Keratinocyte (primary cell): ENCODE measurements at regions not wholly inside any gene's neighbourhood (a gene's known extent, or its start where the extent isn't known, plus 50 kb on each side); places are given as distances from the start of the nearest gene placed in this dataset.

ENCODE experiments used
- DNase-seq: peaks from one replicate; pipeline ENCODE4 v3.0.0-alpha.2; 2011; ENCODE audit warnings: low read depth, missing footprints, low spot score
- FAIRE-seq: peaks from 2 replicates; lab custom pipeline; 2011; peaks lifted over from hg19 to GRCh38; lab: Jason Lieb, UNC
- H2AFZ ChIP-seq: 2 replicates; pipeline ENCODE4 v1.6.0; 2012; ENCODE audit warnings: low read length, control low read depth, inconsistent platforms; ENCODE audit not compliant: control insufficient read depth
- H3K27ac ChIP-seq: 2 replicates; pipeline ENCODE4 v1.5.1; 2011; ENCODE audit warnings: low read length; ENCODE audit not compliant: control insufficient read depth, insufficient read depth
- H3K27me3 ChIP-seq: 3 replicates; pipeline ENCODE4 v1.6.0; 2011; ENCODE audit warnings: low read length; ENCODE audit not compliant: control insufficient read depth, insufficient read depth; ENCODE audit errors: extremely low read depth
- H3K36me3 ChIP-seq, 2 experiments: 2 replicates in 1 of 2; 3 replicates in 1 of 2; pipeline ENCODE4 v1.5.1; 2011; ENCODE audit warnings: low read length in 2 of 2, mild to moderate bottlenecking in 1 of 2; ENCODE audit not compliant: control insufficient read depth in 2 of 2, insufficient read depth in 2 of 2; ENCODE audit errors: extremely low read depth in 1 of 2
- H3K4me1 ChIP-seq: 3 replicates; pipeline ENCODE4 v1.5.1; 2011; ENCODE audit warnings: low read length; ENCODE audit not compliant: control insufficient read depth, insufficient read depth; ENCODE audit errors: extremely low read depth
- H3K4me2 ChIP-seq: 3 replicates; pipeline ENCODE4 v1.6.0; 2011; ENCODE audit warnings: low read depth, low read length; ENCODE audit not compliant: control insufficient read depth, insufficient read depth; ENCODE audit errors: extremely low read depth
- H3K4me3 ChIP-seq, 3 experiments: fragments of 200-600 bp in 1 of 3; sonication (generic) in 1 of 3; 2 replicates in 2 of 3; 3 replicates in 1 of 3; pipeline ENCODE4 v1.5.1; 2011 to 2016; ENCODE audit warnings: low read length in 3 of 3, mild to moderate bottlenecking in 3 of 3, control low read depth in 2 of 3, inconsistent platforms in 1 of 3, low read depth in 1 of 3, mixed read lengths in 1 of 3, mixed run types in 1 of 3, moderate library complexity in 1 of 3; ENCODE audit not compliant: control insufficient read depth in 2 of 3, insufficient read depth in 2 of 3; ENCODE audit errors: extremely low read depth in 1 of 3
- H3K79me2 ChIP-seq: 2 replicates; pipeline ENCODE4 v1.6.0; 2012; ENCODE audit warnings: low read length; ENCODE audit not compliant: control insufficient read depth, insufficient read depth
- H3K9ac ChIP-seq: 3 replicates; pipeline ENCODE4 v1.6.0; 2011; ENCODE audit warnings: low read length; ENCODE audit not compliant: control insufficient read depth, insufficient read depth; ENCODE audit errors: extremely low read depth
- H3K9me1 ChIP-seq: 3 replicates; pipeline ENCODE4 v1.6.0; 2011; ENCODE audit warnings: low read length; ENCODE audit not compliant: control insufficient read depth, insufficient read depth; ENCODE audit errors: extremely low read depth
- H3K9me3 ChIP-seq: 2 replicates; pipeline ENCODE4 v1.5.1; 2012; ENCODE audit warnings: low read depth, low read length; ENCODE audit not compliant: control insufficient read depth
- H4K20me1 ChIP-seq: 3 replicates; pipeline ENCODE4 v1.6.0; 2011; ENCODE audit warnings: low read length; ENCODE audit not compliant: control insufficient read depth, insufficient read depth; ENCODE audit errors: extremely low read depth
- EZH2 ChIP-seq: IDR thresholded peaks from one replicate; pipeline ENCODE4 v1.6.1; 2012; ENCODE audit warnings: inconsistent platforms, mild to moderate bottlenecking, low read length, moderate library complexity
- dilution Hi-C: fragments of 300-500 bp; cut with MboI; formaldehyde crosslinking; loops from one replicate; pipeline ENCODE4 v1.7.0; 2020; ENCODE audit warnings: low sequenced_read_pairs; ENCODE audit not compliant: extremely low pct_ligation_motif_present
- TF ChIP-seq, protein P1 (sequence below), 3 experiments: IDR thresholded peaks in 1 of 3; conservative IDR thresholded peaks in 1 of 3; optimal IDR thresholded peaks in 1 of 3; 2 replicates in 2 of 3; 3 replicates in 1 of 3; pipeline versions ENCODE3 to v1.5.1; 2011; ENCODE audit warnings: low read length in 3 of 3, mild to moderate bottlenecking in 3 of 3, moderate library complexity in 2 of 3, control low read depth in 1 of 3, inconsistent platforms in 1 of 3; ENCODE audit not compliant: insufficient read depth in 2 of 3; ENCODE audit errors: extremely low read depth in 1 of 3

DNA sequence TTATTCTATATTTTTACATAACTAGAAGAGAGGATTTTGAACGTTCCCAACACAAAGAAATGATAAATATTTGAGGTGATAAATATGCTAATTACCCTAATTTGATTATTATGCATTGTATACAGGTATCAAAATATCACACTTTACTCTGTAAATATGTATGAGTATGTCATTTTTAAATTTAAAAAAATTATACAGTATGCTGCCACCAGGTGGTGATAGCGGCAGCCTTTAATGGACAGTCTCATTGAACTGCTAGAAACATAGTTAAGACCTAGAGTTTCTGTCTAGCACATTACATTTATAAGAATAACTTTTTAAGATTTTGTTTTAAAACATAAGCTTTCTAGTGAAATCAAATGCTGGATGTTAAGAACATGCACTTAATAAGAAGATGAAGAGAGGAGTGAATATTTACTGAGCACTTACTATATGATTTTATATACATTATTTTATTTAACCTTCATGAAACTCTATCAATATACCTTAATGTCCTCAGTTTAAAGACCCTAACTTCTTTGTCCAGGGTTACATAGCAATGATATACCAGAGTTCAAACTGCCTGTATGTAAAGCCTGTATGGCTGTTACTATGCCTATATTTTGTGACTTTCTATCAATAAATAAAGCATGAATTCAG, 207.1 kb downstream of the NUF2 start:
- no peaks in the 10 kb centered on the region for H3K9me3 ChIP-seq
- no peaks in the 10 kb centered on the region for H4K20me1 ChIP-seq
- no peak for DNase-seq
- no peaks in the 10 kb centered on the region for H3K4me1 ChIP-seq
- TF ChIP-seq, protein P1, sequence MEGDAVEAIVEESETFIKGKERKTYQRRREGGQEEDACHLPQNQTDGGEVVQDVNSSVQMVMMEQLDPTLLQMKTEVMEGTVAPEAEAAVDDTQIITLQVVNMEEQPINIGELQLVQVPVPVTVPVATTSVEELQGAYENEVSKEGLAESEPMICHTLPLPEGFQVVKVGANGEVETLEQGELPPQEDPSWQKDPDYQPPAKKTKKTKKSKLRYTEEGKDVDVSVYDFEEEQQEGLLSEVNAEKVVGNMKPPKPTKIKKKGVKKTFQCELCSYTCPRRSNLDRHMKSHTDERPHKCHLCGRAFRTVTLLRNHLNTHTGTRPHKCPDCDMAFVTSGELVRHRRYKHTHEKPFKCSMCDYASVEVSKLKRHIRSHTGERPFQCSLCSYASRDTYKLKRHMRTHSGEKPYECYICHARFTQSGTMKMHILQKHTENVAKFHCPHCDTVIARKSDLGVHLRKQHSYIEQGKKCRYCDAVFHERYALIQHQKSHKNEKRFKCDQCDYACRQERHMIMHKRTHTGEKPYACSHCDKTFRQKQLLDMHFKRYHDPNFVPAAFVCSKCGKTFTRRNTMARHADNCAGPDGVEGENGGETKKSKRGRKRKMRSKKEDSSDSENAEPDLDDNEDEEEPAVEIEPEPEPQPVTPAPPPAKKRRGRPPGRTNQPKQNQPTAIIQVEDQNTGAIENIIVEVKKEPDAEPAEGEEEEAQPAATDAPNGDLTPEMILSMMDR (optimal IDR thresholded peaks at IDR 0.05 in 1 of 3, IDR thresholded peaks at IDR 0.05 in 1 of 3, conservative IDR thresholded peaks at IDR 0.05 in 1 of 3; ENCODE audit: extremely low read depth in 1 of 3, insufficient read depth in 2 of 3, low read length in 3 of 3) = peak in 1 of 3 experiments; percentile 40
- no peak for TF ChIP-seq EZH2
- no peak overlapping the region for H3K9ac ChIP-seq
- no peak overlapping the region for H2AFZ ChIP-seq
- no peaks in the 10 kb centered on the region for H3K9me1 ChIP-seq
- no peak overlapping the region for H3K4me2 ChIP-seq
- H3K27ac ChIP-seq = no peak overlapping the region
- dilution Hi-C loops = no loop called here
- H3K79me2 ChIP-seq = no peaks in the 10 kb centered on the region
- FAIRE-seq = no peak
- no peak overlapping the region for H3K4me3 ChIP-seq
- no peaks in the 10 kb centered on the region for H3K36me3 ChIP-seq
- H3K27me3 ChIP-seq = no peaks in the 10 kb centered on the region

DNA sequence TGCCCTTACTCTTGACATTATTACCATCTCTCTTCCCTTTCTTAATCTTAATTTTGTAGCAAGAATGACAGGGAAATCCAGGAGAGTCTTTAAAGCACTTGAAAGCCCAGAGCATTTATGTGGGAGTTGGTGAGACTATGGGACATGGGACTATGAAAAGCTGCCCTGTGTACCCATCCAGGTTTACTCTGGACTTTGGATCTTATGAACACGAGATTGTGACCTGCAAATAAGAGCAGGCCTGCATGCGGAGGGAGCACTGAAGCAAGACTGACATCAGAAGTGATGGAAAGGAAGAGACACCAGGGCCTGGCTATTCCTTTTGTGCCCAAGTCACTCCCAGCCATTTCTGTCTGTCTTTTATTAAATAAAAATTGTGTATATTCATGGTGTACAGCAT, 209.6 kb downstream of the NUF2 start:
- Histone ChIP-seq H2AFZ (no peak overlapping the region), H3K4me1 (no peaks in the 10 kb centered on the region), H3K4me2 (no peak overlapping the region), H3K36me3 (no peaks in the 10 kb centered on the region), H3K9me1 (no peaks in the 10 kb centered on the region), H3K27ac (no peak overlapping the region), H4K20me1 (no peaks in the 10 kb centered on the region), H3K9ac (no peak overlapping the region), H3K4me3 (no peak overlapping the region), H3K27me3 (no peaks in the 10 kb centered on the region), H3K79me2 (no peaks in the 10 kb centered on the region), H3K9me3 (no peaks in the 10 kb centered on the region)
- FAIRE-seq (no peak), DNase-seq (no peak)
- dilution Hi-C loops = no loop called here
- TF ChIP-seq, protein P1 (optimal IDR thresholded peaks at IDR 0.05 in 1 of 3, IDR thresholded peaks at IDR 0.05 in 1 of 3, conservative IDR thresholded peaks at IDR 0.05 in 1 of 3; ENCODE audit: extremely low read depth in 1 of 3, insufficient read depth in 2 of 3, low read length in 3 of 3) = no peak
- TF ChIP-seq EZH2 = no peak
